IMR-90 (cell line): ENCODE measurements at regions not wholly inside any gene's neighbourhood (a gene's known extent, or its start where the extent isn't known, plus 50 kb on each side); places are given as distances from the start of the nearest gene placed in this dataset.
A peak's percentile ranks its signal among the peaks of the same experiment; 100 is the strongest.

ENCODE experiments used
- ATAC-seq: fragments of 200-7000 bp; cut with Tn5 transposase; 2 replicates; pipeline ENCODE4 v1.9.1; 2020; ENCODE audit warnings: low read depth, mild to moderate bottlenecking, moderate library complexity
- BruUV-seq: library from RNA; stranded (reverse); fragments of 400-500 nt; replicated peaks from 2 replicates; lab custom pipeline; 2021; lab: Mats Ljungman, UMichigan
- CTCF ChIA-PET: fragments of 300-600 bp; formaldehyde crosslinking; extraction: SDS; loops from one replicate; lab custom pipeline; 2021; ENCODE audit warnings: antibody characterized with exemption; lab: Yijun Ruan, JAX
- POLR2A ChIA-PET: fragments of 300-600 bp; sonication (Branson Sonifier 250); formaldehyde crosslinking; loops from one replicate; lab custom pipeline; 2022; ENCODE audit warnings: antibody characterized with exemption; ENCODE audit not compliant: unreplicated experiment; lab: Charles Lee
- DNase-seq: peaks from one replicate; pipeline ENCODE4 v3.0.0; 2013
- H2AFZ ChIP-seq: replicated peaks from 2 replicates; pipeline ENCODE3; 2013; ENCODE audit warnings: low read length, mild to moderate bottlenecking; ENCODE audit not compliant: poor library complexity
- H2AK5ac ChIP-seq: 2 replicates; pipeline ENCODE4 v1.6.1; 2013; ENCODE audit warnings: low read depth, low read length, inconsistent platforms
- H2AK9ac ChIP-seq: replicated peaks from 2 replicates; pipeline ENCODE3; 2013; ENCODE audit warnings: mild to moderate bottlenecking, low read depth, low read length, moderate library complexity; ENCODE audit not compliant: poor library complexity
- H2BK120ac ChIP-seq: 2 replicates; pipeline ENCODE4 v1.6.1; 2013; ENCODE audit warnings: low read depth, low read length, inconsistent platforms
- H2BK15ac ChIP-seq: 3 replicates; pipeline ENCODE4 v1.6.1; 2013; ENCODE audit warnings: low read depth, low read length, inconsistent platforms
- H2BK20ac ChIP-seq: 2 replicates; pipeline ENCODE4 v1.6.1; 2013; ENCODE audit warnings: low read depth, mild to moderate bottlenecking, inconsistent platforms, low read length, moderate library complexity
- H2BK5ac ChIP-seq: 2 replicates; pipeline ENCODE4 v1.6.1; 2013; ENCODE audit warnings: mild to moderate bottlenecking, low read depth, low read length, inconsistent platforms; ENCODE audit not compliant: poor library complexity, severe bottlenecking
- H3K14ac ChIP-seq: replicated peaks from 2 replicates; pipeline ENCODE4 v1.6.1; 2013; ENCODE audit warnings: low read depth, low read length, inconsistent platforms
- H3K18ac ChIP-seq: 2 replicates; pipeline ENCODE4 v1.6.1; 2013; ENCODE audit warnings: low read depth, low read length, control low read depth
- H3K23ac ChIP-seq: 2 replicates; pipeline ENCODE4 v1.6.1; 2013; ENCODE audit warnings: low read depth, low read length, inconsistent platforms
- H3K27ac ChIP-seq: 2 replicates; pipeline ENCODE4 v1.5.1; 2013; ENCODE audit warnings: mild to moderate bottlenecking, control low read depth, low read length; ENCODE audit not compliant: insufficient read depth
- H3K27me3 ChIP-seq: 2 replicates; pipeline ENCODE4 v1.6.1; 2013; ENCODE audit warnings: low read length; ENCODE audit not compliant: control insufficient read depth, insufficient read depth
- H3K36me3 ChIP-seq: 2 replicates; pipeline ENCODE4 v1.6.1; 2013; ENCODE audit warnings: low read length, mixed read lengths; ENCODE audit not compliant: control insufficient read depth, insufficient read depth
- H3K4ac ChIP-seq: 2 replicates; pipeline ENCODE4 v1.6.1; 2013; ENCODE audit warnings: low read depth, low read length, inconsistent platforms
- H3K4me1 ChIP-seq: 2 replicates; pipeline ENCODE4 v1.6.1; 2013; ENCODE audit warnings: low read length, mixed read lengths; ENCODE audit not compliant: control insufficient read depth, insufficient read depth
- H3K4me2 ChIP-seq: 2 replicates; pipeline ENCODE4 v1.6.1; 2013; ENCODE audit warnings: low read depth, mild to moderate bottlenecking, control low read depth, low read length, moderate library complexity
- H3K4me3 ChIP-seq: 2 replicates; pipeline ENCODE4 v1.5.1; 2013; ENCODE audit warnings: low read depth, mild to moderate bottlenecking, control low read depth, low read length, moderate library complexity; ENCODE audit not compliant: insufficient read depth
- H3K56ac ChIP-seq: 2 replicates; pipeline ENCODE4 v1.6.1; 2013; ENCODE audit warnings: low read length, inconsistent platforms; ENCODE audit not compliant: insufficient read depth; ENCODE audit errors: extremely low read depth
- H3K79me1 ChIP-seq, 2 experiments: 2 replicates each; pipeline ENCODE4 v1.6.1; 2013; ENCODE audit warnings: low read length in 2 of 2, inconsistent platforms in 1 of 2, low read depth in 1 of 2
- H3K9ac ChIP-seq: 2 replicates; pipeline ENCODE4 v1.6.1; 2013; ENCODE audit warnings: low read depth, low read length, control low read depth
- H3K9me1 ChIP-seq: 2 replicates; pipeline ENCODE4 v1.6.1; 2013; ENCODE audit warnings: low read length, inconsistent platforms; ENCODE audit not compliant: insufficient read depth
- H3K9me3 ChIP-seq: 2 replicates; pipeline ENCODE4 v1.6.1; 2013; ENCODE audit warnings: low read length; ENCODE audit not compliant: control insufficient read depth, insufficient read depth
- H4K20me1 ChIP-seq: 2 replicates; pipeline ENCODE4 v1.6.1; 2013; ENCODE audit warnings: low read length, inconsistent platforms; ENCODE audit not compliant: insufficient read depth
- H4K5ac ChIP-seq: 2 replicates; pipeline ENCODE4 v1.6.1; 2013; ENCODE audit warnings: mild to moderate bottlenecking, low read depth, low read length, control low read depth
- H4K8ac ChIP-seq, 2 experiments: 2 replicates each; pipeline ENCODE4 v1.6.1; 2013; ENCODE audit warnings: low read depth in 2 of 2, low read length in 2 of 2, control low read depth in 1 of 2, inconsistent platforms in 1 of 2
- H4K91ac ChIP-seq: 2 replicates; pipeline ENCODE4 v1.6.1; 2013; ENCODE audit warnings: low read depth, low read length, inconsistent platforms; ENCODE audit not compliant: insufficient read depth
- CEBPB ChIP-seq: IDR thresholded peaks from 2 replicates; pipeline ENCODE4 v1.6.1; 2012; ENCODE audit warnings: low read depth, low read length, improper control_type of control experiment
- FOS ChIP-seq: fragments of 150-350 bp; IDR thresholded peaks from 2 replicates; pipeline ENCODE4 v1.6.1; 2016; ENCODE audit warnings: low read depth, low read length
- NFE2L2 ChIP-seq: fragments of 150-350 bp; IDR thresholded peaks from 2 replicates; pipeline ENCODE4 v1.6.1; 2016; ENCODE audit warnings: low read depth, mild to moderate bottlenecking, low read length
- dilution Hi-C: fragments of 300-500 bp; cut with HindIII; formaldehyde crosslinking; loops from one replicate; pipeline ENCODE4 v1.14.3; 2018; ENCODE audit warnings: low sequenced_read_pairs; ENCODE audit not compliant: unreplicated experiment
- in situ Hi-C: fragments of 300-500 bp; cut with MboI; formaldehyde crosslinking; loops from 3 replicates; pipeline ENCODE4 v1.14.3; 2019; ENCODE audit warnings: low sequenced_read_pairs, inconsistent platforms, mixed read lengths
- intact Hi-C: fragments of 100-400 bp; cut with micrococcal nuclease; formaldehyde crosslinking; loops from 2 replicates; pipeline ENCODE4 v1.10.0; 2022

DNA sequence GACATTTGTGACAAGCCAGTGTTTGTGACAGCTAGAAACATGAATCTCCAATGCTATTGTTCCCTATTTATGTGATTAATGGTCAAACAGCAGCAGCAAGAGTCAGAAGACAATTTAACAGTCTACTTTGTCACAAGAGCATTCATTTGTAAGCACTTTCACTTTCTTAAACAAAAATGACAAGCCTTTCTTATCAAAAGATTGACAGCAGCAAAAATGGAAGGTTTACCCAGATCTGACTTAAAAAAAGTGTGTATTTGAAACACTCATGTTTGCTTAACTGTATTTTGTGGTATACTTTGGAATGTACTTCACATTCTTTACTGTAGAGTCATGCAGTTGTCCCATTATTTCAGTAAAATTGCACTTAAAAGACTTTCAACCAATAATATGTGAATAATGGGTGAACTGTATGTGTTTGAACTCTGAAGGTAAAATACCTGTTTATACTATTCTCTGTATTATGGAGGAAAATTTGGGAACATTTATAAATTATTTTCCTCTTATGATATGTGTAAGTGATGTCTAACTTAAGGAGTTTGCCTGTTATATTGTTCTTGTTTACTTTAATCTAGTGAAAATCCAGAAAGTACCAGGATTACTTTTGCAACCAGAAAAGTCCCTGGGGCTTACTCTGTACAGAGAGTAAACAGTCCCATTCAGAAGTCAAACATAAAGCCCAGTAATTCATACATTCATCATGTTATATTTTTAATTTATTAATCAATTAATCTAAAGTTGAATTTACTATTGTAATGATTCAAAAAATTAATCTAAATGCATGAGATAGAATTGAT is 314.9 kb upstream of the TRAM1L1 start:
- no peak overlapping the region for H2AK5ac ChIP-seq
- H3K4me2 ChIP-seq: peak overlapping the region; percentile 98
- no peak overlapping the region for H4K91ac ChIP-seq
- dilution Hi-C loops: no loop called here
- H3K9me3 ChIP-seq: no peaks in the 10 kb centered on the region
- no peak overlapping the region for H3K23ac ChIP-seq
- peak overlapping the region; percentile 23; the same call in 1 of the 2 replicates for H2BK20ac ChIP-seq
- H3K27me3 ChIP-seq: no peaks in the 10 kb centered on the region
- no peak overlapping the region for H3K4me3 ChIP-seq
- in situ Hi-C loops: no loop called here
- DNase-seq (peak; percentile 77), ATAC-seq (peak; percentile 92)
- peak overlapping the region; percentile 50 for H2BK120ac ChIP-seq
- ChIA-PET POLR2A (no interaction called here), CTCF (interaction anchor here (0.7 kb wide), 1 partner anchor 15 kb away, joined by 3 read pairs; no protein-coding TSS in a partner anchor)
- H3K9ac ChIP-seq: no peak overlapping the region
- H3K27ac ChIP-seq: no peak overlapping the region
- H2AFZ ChIP-seq: no peak overlapping the region
- H3K14ac ChIP-seq: no peak overlapping the region
- no peak overlapping the region for H3K56ac ChIP-seq
- intact Hi-C loops: no loop called here
- H3K9me1 ChIP-seq: peaks cover 2% of the 10 kb centered on the region; the same call in 1 of the 2 replicates
- no peak overlapping the region for H2AK9ac ChIP-seq
- BruUV-seq: no TSS peak
- TF ChIP-seq CEBPB (peak; percentile 44; the same call in 1 of the 2 replicates), NFE2L2 (no peak), FOS (peak; percentile 19; the same call in 1 of the 2 replicates)
- H3K4me1 ChIP-seq: no peaks in the 10 kb centered on the region
- peak overlapping the region; percentile 22 for H2BK5ac ChIP-seq
- no peak overlapping the region for H4K5ac ChIP-seq
- no peaks in the 10 kb centered on the region for H3K79me1 ChIP-seq
- H3K36me3 ChIP-seq: no peaks in the 10 kb centered on the region
- no peaks in the 10 kb centered on the region for H4K20me1 ChIP-seq
- H3K18ac ChIP-seq: no peak overlapping the region
- no peak overlapping the region; the same call in 2 of the 3 replicates for H2BK15ac ChIP-seq
- no peak overlapping the region; the same call in 1 of the 2 replicates for H3K4ac ChIP-seq
- peak overlapping the region in 1 of 2 experiments; percentile 1; a peak in 1 of 4 replicates for H4K8ac ChIP-seq
